Prostate gland (tissue), 2 donors: ENCODE measurements at regions not wholly inside any gene's neighbourhood (a gene's known extent, or its start where the extent isn't known, plus 50 kb on each side); places are given as distances from the start of the nearest gene placed in this dataset.

ENCODE experiments used
- CTCF ChIP-seq, 4 experiments: fragments of 200-600 bp in 2 of 4; fragments of 450-650 bp in 2 of 4; sonication (generic) in 2 of 4; IDR thresholded peaks; 1 replicate in 3 of 4; 2 replicates in 1 of 4; pipeline ENCODE4 v1.5.1; 2016 to 2019; ENCODE audit warnings: antibody characterized with exemption in 4 of 4, mild to moderate bottlenecking in 2 of 4, moderate library complexity in 2 of 4
- POLR2A ChIP-seq: fragments of 450-650 bp; IDR thresholded peaks from one replicate; pipeline ENCODE4 v1.6.1; 2016; ENCODE audit warnings: antibody characterized with exemption, mild to moderate bottlenecking

GRCh38 chr15:92825985-92826384 lies 74.1 kb upstream of the CHD2 start:
- TF ChIP-seq POLR2A (no peak), CTCF (IDR thresholded peaks at IDR 0.05) (no peak)
